ENCODE measurements at regions not wholly inside any gene's neighbourhood (a gene's known extent, or its start where the extent isn't known, plus 50 kb on each side); places are given as distances from the start of the nearest gene placed in this dataset.

GRCh38 chr4:4808086-4808485 is 51.4 kb upstream of the MSX1 start:
- DNase-seq (ENCODE audit: low read depth) = no peak

- no peak for DNase-seq (ENCODE audit: low read depth)
These were observed 53.6 kb upstream of the MSX1 start for GRCh38 chr4:4805887-4806286.

- no peak for DNase-seq (ENCODE audit: low read depth)
These were observed 55.6 kb upstream of the MSX1 start for GRCh38 chr4:4803912-4804296.

GRCh38 chr4:4803216-4803911 is 56.1 kb upstream of the MSX1 start:
- DNase-seq (ENCODE audit: low read depth) = no peak

- DNase-seq (ENCODE audit: low read depth) = no peak
These were observed 58.6 kb upstream of the MSX1 start for GRCh38 chr4:4800646-4801408.

GRCh38 chr4:4794421-4794820 is 65.0 kb upstream of the MSX1 start:
- no peak for DNase-seq (ENCODE audit: low read depth)

- no peak for DNase-seq (ENCODE audit: low read depth)
These were observed 67.0 kb upstream of the MSX1 start for GRCh38 chr4:4792466-4792865.

- no peak for DNase-seq (ENCODE audit: low read depth)
These were observed 68.0 kb upstream of the MSX1 start for GRCh38 chr4:4791299-4792111.

- DNase-seq (ENCODE audit: low read depth) = peak; percentile 25
These were observed 70.0 kb upstream of the MSX1 start for GRCh38 chr4:4789462-4789861.

- DNase-seq (ENCODE audit: low read depth) = no peak
These were observed 70.9 kb upstream of the MSX1 start for GRCh38 chr4:4788573-4788972.

GRCh38 chr4:4787421-4787820 is 72.0 kb upstream of the MSX1 start:
- peak; percentile 75 for DNase-seq (ENCODE audit: low read depth)

GRCh38 chr4:4784379-4784778 is 75.1 kb upstream of the MSX1 start:
- no peak for DNase-seq (ENCODE audit: low read depth)

- no peak for DNase-seq (ENCODE audit: low read depth)
These were observed 75.6 kb upstream of the MSX1 start for GRCh38 chr4:4783847-4784246.

- DNase-seq (ENCODE audit: low read depth) = no peak
These were observed 76.5 kb upstream of the MSX1 start for GRCh38 chr4:4782969-4783368.

GRCh38 chr4:4781936-4782707 is 77.3 kb upstream of the MSX1 start:
- no peak for DNase-seq (ENCODE audit: low read depth)

GRCh38 chr4:4780729-4781244 is 78.7 kb upstream of the MSX1 start:
- DNase-seq (ENCODE audit: low read depth) = no peak

- no peak for DNase-seq (ENCODE audit: low read depth)
These were observed 80.0 kb upstream of the MSX1 start for GRCh38 chr4:4779486-4779885.

GRCh38 chr4:4779054-4779453 is 80.4 kb upstream of the MSX1 start:
- DNase-seq (ENCODE audit: low read depth) = no peak

- DNase-seq (ENCODE audit: low read depth) = no peak
These were observed 80.9 kb upstream of the MSX1 start for GRCh38 chr4:4778554-4778953.

GRCh38 chr4:4776934-4777333 is 82.5 kb upstream of the MSX1 start:
- no peak for DNase-seq (ENCODE audit: low read depth)

GRCh38 chr4:4776335-4776734 is 83.1 kb upstream of the MSX1 start:
- DNase-seq (ENCODE audit: low read depth) = no peak

GRCh38 chr4:4775493-4776004 is 83.9 kb upstream of the MSX1 start:
- no peak for DNase-seq (ENCODE audit: low read depth)
